ENCODE measurements at regions not wholly inside any gene's neighbourhood (a gene's known extent, or its start where the extent isn't known, plus 50 kb on each side); places are given as distances from the start of the nearest gene placed in this dataset.
A peak's percentile ranks its signal among the peaks of the same experiment; 100 is the strongest.

DNA sequence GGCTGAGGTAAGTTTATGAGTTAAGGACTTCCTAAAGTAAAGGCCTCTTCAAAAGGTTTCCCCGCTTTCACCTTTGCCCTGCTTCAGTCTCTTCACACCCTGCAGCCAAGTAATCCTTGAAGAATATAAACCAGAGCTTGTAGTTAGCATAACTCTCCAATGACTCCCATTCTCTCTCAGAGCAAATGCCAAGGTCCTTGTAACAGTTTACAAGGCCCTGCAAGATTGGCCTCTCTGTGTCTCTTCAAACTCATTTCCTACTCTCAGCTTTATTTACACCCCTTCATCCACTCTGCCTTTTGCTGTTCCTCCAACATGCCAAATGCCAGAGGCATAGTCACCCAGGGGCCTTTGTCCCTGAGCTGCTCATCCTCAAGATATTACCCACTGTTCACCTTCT is 60.5 kb upstream of the MME start:
- H4K20me1 ChIP-seq (ENCODE audit: insufficient read depth, low read length): no peaks in the 10 kb centered on the region
- DNase-seq (ENCODE audit: insufficient read length, low spot score, missing footprints): no peak
- no peak overlapping the region for H3K27ac ChIP-seq (ENCODE audit: low read depth, low read length)
- peaks cover 4% of the 10 kb centered on the region for H3K4me1 ChIP-seq (ENCODE audit: insufficient read depth, low read length)
- H3K79me2 ChIP-seq (ENCODE audit: insufficient read depth, low read length): no peaks in the 10 kb centered on the region
- H3K4me3 ChIP-seq (ENCODE audit: insufficient read depth, low read length): no peak overlapping the region
- H3K4me2 ChIP-seq (ENCODE audit: insufficient read depth, low read length): no peak overlapping the region
- H3K27me3 ChIP-seq (ENCODE audit: insufficient read depth, low read length): no peaks in the 10 kb centered on the region
- TF ChIP-seq CTCF (IDR thresholded peaks at IDR 0.05; ENCODE audit: extremely low read depth, low read depth, low read length): no peak
- H3K36me3 ChIP-seq (ENCODE audit: insufficient read depth, low read length): no peaks in the 10 kb centered on the region
- no peaks in the 10 kb centered on the region for H3K9me3 ChIP-seq (ENCODE audit: low read depth, low read length)
- peak overlapping the region; percentile 42 for H2AFZ ChIP-seq (ENCODE audit: low read length)

DNA sequence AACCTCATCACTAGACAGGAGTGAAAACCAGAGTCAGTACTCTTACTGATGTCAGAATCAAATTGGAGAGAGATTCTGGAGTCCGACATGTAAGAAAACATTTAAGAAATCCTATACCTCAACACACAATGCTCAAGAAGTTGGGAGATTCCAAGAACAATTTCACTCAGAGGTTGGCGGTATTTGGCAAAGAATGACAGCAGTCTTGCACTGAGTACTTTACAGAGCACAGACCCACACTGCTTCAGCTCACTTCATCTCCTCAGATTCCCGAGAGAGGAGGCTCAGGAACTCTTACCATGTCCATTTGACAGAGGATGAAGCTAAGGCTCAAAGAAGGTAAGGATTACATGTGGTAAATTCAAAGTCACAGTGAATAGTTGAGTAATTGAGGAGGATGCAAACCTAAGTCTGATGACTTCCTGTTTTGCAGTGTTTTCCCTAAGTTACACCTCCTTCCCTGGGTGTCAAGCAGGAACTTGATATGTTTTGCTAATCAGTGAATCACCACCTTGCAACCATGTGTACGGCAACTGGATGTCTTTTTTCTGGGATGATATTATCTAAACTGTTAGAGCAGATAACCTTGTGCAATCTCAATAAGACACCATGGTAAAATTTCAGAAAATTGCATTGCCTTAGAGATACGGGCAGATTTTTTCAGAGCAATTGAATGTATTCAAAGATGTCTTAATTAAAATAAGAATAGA is 61.3 kb upstream of the MME start:
- Histone ChIP-seq H3K36me3 (ENCODE audit: insufficient read depth, low read length) (no peaks in the 10 kb centered on the region), H3K4me3 (ENCODE audit: insufficient read depth, low read length) (no peak overlapping the region), H3K79me2 (ENCODE audit: insufficient read depth, low read length) (no peaks in the 10 kb centered on the region), H4K20me1 (ENCODE audit: insufficient read depth, low read length) (no peaks in the 10 kb centered on the region), H3K4me1 (ENCODE audit: insufficient read depth, low read length) (no peaks in the 10 kb centered on the region), H3K27ac (ENCODE audit: low read depth, low read length) (no peak overlapping the region), H2AFZ (ENCODE audit: low read length) (no peak overlapping the region), H3K4me2 (ENCODE audit: insufficient read depth, low read length) (no peak overlapping the region), H3K9me3 (ENCODE audit: low read depth, low read length) (no peaks in the 10 kb centered on the region), H3K27me3 (ENCODE audit: insufficient read depth, low read length) (no peaks in the 10 kb centered on the region)
- no peak for DNase-seq (ENCODE audit: insufficient read length, low spot score, missing footprints)
- no peak for TF ChIP-seq CTCF (IDR thresholded peaks at IDR 0.05; ENCODE audit: extremely low read depth, low read depth, low read length)

DNA sequence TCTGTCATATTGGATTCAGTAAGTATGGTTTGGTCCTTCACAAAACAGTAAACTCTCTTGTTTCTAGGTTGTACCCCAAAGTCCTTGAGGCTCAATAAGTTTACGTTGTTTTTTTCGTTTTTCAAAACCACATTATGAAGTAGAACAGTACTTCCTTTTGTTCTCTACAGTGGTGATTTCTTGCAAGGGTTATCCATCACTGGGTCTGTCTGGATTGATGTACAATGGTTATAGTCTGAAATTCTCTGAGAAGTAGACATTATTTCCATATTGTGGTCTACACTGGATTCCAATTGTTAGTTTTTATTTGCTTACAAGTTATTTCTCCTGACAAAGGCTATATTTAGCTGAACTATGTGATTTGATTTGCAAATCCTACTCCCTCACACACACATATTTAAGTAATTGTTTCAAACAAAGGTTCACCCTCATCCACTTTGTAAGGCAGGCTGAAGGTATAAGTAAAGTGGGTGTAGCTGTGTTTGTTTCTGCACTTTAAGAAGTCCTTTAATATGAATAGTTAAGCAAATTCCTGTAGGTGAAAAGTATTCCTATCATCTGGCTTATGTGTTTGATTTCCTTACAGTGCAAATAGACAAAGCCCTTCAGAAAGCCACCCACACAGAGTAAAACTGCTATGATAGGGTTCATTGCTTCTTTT is 64.2 kb upstream of the MME start:
- H3K27ac ChIP-seq (ENCODE audit: low read depth, low read length): no peak overlapping the region
- H3K36me3 ChIP-seq (ENCODE audit: insufficient read depth, low read length): no peaks in the 10 kb centered on the region
- H3K27me3 ChIP-seq (ENCODE audit: insufficient read depth, low read length): no peaks in the 10 kb centered on the region
- H3K9me3 ChIP-seq (ENCODE audit: low read depth, low read length): no peaks in the 10 kb centered on the region
- no peak for TF ChIP-seq CTCF (IDR thresholded peaks at IDR 0.05; ENCODE audit: extremely low read depth, low read depth, low read length)
- DNase-seq (ENCODE audit: insufficient read length, low spot score, missing footprints): no peak
- H3K79me2 ChIP-seq (ENCODE audit: insufficient read depth, low read length): no peaks in the 10 kb centered on the region
- H3K4me2 ChIP-seq (ENCODE audit: insufficient read depth, low read length): no peak overlapping the region
- no peaks in the 10 kb centered on the region for H3K4me1 ChIP-seq (ENCODE audit: insufficient read depth, low read length)
- H2AFZ ChIP-seq (ENCODE audit: low read length): peak overlapping the region; percentile 52
- no peaks in the 10 kb centered on the region for H4K20me1 ChIP-seq (ENCODE audit: insufficient read depth, low read length)
- H3K4me3 ChIP-seq (ENCODE audit: insufficient read depth, low read length): no peak overlapping the region

DNA sequence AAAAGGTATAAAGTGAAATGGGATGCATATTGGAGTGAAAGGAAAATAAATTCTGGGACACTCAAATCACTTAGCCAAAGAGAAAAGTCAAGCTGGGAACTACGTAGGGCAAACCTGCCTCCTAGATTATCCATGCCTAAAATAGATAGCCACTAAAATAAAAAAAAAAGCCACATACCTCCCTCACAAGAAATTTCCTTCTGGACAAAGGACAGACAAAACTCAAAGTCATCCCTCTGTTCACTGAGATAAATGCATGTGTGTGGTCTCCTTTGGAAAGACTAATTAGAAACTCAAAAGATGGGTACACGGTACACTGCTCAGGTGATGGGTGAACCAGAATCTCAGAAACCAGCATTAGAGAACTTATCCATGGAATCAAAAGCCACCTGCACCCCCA is 65.2 kb upstream of the MME start:
- no peak for DNase-seq (ENCODE audit: insufficient read length, low spot score, missing footprints)
- Histone ChIP-seq H3K36me3 (ENCODE audit: insufficient read depth, low read length) (no peaks in the 10 kb centered on the region), H2AFZ (ENCODE audit: low read length) (no peak overlapping the region), H3K4me2 (ENCODE audit: insufficient read depth, low read length) (no peak overlapping the region), H3K27ac (ENCODE audit: low read depth, low read length) (no peak overlapping the region), H3K4me3 (ENCODE audit: insufficient read depth, low read length) (no peak overlapping the region), H4K20me1 (ENCODE audit: insufficient read depth, low read length) (no peaks in the 10 kb centered on the region), H3K79me2 (ENCODE audit: insufficient read depth, low read length) (no peaks in the 10 kb centered on the region), H3K4me1 (ENCODE audit: insufficient read depth, low read length) (no peaks in the 10 kb centered on the region), H3K27me3 (ENCODE audit: insufficient read depth, low read length) (no peaks in the 10 kb centered on the region), H3K9me3 (ENCODE audit: low read depth, low read length) (no peaks in the 10 kb centered on the region)
- no peak for TF ChIP-seq CTCF (IDR thresholded peaks at IDR 0.05; ENCODE audit: extremely low read depth, low read depth, low read length)
